Activated CD4-positive, alpha-beta T cell treated with anti-CD3 and anti-CD28 coated beads, Interleukin-2, amount 50 U/mL, for 1 hour (primary cell): ENCODE measurements at regions not wholly inside any gene's neighbourhood (a gene's known extent, or its start where the extent isn't known, plus 50 kb on each side); places are given as distances from the start of the nearest gene placed in this dataset.

Source experiments
- DNase-seq: peaks from one replicate; pipeline ENCODE4 v3.0.0-alpha.2; 2020

DNA sequence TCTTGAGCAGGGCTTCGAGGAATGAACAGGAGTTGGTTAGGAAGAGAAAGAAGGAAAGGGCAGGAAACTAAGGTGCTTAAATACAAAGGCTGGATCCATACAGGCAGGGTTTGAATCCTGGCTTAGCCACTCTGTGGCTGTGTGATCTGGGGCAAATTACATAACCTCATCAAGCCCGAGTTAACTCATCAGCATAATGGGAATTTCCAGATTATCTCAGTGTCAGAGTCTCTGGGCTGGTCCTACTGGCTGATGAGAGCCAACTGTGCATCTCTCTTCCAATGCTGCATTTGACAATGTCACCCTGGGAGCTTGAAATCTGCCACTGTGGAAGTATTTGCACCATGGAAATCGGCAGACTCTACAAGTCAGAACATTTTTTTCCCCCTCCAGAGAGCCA, 83.8 kb upstream of the SLC6A6 start:
- DNase-seq: no peak

GRCh38 chr3:14319654-14320182, 82.7 kb upstream of the SLC6A6 start:
- DNase-seq: no peak

- DNase-seq: no peak
Observed at GRCh38 chr3:14320219-14320618, 82.2 kb upstream of the SLC6A6 start.

- DNase-seq: no peak
Observed at GRCh38 chr3:14322001-14322400, 80.4 kb upstream of the SLC6A6 start.

DNA sequence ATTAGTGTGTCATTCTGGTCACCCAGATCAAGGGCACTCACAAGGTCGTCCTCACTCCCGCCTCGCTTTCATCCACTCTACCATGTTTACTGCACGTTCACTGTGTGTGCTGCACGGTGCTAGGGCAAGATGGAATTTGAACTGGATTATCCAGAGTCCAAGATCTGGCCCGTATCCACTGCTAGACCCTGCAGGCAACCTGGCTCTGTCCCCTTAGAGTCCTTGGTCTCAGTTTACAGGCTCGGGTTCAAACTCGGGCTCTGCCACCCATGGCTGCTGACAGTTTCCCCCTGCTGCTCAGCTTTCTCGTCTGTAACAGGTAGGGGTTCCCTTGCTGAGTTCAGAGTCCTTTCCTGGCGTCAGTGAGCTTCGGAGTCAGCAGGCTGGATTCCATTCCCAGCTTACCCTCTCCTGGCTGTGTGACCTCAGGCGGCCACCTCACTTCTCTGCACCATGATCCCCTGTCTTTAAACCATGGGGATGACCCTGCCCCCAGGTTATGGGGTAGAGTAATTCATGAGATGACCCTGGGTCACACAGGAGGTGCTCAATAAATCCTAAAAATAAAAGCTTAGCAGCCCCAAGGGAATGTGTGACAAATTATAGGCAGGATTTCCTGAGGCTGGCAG, 79.6 kb upstream of the SLC6A6 start:
- DNase-seq: no peak

DNA sequence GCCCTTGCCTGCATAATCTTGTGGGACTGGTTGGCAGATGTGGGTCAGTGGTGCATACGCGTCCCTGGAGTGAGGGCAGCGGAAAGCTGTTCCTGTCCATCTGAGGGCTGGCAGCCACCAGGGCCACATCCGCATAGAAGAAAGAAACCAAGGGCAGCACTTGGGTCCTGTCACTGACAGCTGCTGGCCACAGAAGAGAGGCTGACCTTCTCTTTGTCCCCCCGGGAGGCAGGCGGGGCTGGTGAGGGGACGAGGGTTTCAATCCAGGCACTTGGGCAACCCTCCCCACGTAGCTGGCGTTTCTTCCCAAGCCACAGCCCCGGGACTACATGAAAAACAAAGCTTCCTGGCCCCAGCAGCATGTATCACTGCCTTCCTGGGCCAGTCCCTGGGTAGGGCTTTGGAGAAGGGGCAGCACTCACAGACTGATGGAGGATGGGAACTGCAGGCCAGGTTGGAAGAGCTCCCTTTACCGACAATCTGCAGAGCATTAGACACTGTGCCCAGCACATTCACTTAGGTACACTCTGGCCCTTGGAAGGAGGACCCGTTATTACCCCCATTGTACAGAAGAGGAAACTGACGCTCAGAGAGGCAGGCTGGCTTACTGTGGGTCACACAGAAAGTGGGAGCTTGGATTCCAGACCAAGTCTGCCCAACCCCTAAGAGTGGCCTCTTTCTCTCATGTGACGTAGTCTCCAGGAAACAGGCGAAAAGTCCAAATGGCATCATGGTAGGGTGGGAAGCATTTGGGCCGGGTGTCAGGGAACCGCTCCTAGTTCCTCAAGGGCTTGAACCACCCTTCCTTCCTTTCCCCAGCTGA, 78.8 kb upstream of the SLC6A6 start:
- no peak for DNase-seq

DNA sequence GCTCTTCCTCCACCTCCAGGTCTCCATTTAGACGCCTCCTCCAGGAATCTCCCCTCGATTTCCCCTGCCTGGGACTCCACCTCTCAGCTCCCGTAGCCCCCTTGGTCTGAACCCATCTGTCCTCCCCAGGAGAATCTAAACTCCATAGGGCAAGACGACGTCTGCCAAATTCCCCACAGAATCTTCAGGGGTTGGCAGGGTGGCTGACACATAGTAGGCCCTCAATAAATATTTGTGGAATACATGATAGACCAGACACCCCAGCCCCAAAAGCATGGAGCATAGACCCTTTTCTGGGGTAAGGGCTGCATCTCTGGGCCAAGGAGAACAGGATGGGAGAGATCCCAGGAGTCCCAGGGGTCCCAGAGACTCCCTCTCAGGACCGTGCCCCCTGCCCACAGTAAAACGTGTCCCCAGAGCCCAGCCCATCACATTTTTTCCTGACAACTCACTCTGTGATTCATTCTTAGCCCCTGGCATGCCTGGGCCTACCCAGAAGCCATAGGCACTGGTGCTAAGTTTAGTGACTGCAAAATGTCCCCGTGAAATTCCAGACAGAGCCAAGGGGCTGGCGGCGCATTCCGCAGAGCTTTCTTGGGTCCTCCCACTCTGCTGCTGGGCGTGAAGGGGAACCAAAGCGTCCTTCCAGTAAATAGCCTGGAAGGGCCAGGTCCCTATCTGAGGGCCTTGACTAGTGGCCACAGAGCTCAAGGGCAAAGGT, 78.0 kb upstream of the SLC6A6 start:
- no peak for DNase-seq

- no peak for DNase-seq
Observed at GRCh38 chr3:14328422-14328821, 74.0 kb upstream of the SLC6A6 start.

DNA sequence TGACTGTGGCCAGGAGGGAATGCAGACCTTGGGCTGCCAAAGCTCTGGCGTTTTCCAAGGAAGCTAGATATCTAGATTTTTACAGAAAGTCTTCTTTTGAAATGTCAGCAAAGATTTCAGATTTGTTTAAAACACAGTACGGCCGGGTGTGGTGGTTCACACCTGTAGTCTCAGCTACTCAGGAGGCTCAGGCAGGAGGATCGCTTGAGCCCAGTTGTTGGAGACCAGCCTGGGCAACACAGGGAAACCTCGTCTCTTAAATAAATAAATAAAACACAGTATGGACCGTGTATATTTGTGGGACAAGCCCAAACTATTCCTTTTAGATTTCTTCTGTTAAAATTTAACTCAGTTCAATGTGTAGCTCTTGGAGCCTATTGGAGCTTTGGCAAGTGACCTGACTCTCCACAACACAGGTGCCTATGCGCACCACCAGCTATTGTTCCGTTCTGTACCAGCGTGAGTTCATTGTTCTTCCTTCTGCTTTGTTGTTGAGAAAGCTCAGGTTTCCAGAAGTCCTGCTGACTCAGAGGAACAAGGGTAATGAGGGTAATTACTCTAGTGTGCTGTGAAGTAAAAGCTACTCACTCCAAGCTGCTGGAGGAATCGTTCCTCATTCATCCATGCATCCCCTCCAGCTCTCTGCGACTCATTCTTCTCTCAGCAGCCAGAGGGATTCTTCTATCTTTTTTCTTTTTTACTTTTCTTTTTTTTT, 73.1 kb upstream of the SLC6A6 start:
- DNase-seq: no peak

- no peak for DNase-seq
Observed at GRCh38 chr3:14329842-14330241, 72.6 kb upstream of the SLC6A6 start.

- DNase-seq: no peak
Observed at GRCh38 chr3:14330508-14330907, 71.9 kb upstream of the SLC6A6 start.

GRCh38 chr3:14331251-14331650, 71.2 kb upstream of the SLC6A6 start:
- DNase-seq: no peak

GRCh38 chr3:14332392-14332791, 70.0 kb upstream of the SLC6A6 start:
- DNase-seq: no peak

DNA sequence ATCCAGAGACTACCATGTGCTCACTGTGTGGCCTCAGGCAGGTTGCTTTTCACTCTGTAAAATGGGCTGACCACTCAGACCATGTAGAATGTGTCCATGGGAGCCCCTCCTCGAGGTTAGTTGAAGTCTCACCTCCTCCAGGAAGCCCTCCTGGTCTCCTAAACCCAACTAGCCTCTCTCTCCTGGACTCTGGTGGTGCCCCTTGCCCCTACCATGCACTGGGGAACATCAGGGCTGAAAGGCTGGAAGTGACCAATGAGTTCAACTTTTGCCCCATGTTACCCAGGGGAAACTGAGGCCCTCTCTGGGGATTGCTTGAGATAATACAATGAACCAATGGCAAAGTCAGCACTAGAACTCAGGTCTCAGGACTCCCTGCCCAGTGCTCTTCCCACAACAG, 69.2 kb upstream of the SLC6A6 start:
- no peak for DNase-seq

- DNase-seq: no peak
Observed at GRCh38 chr3:14333621-14334020, 68.8 kb upstream of the SLC6A6 start.

DNA sequence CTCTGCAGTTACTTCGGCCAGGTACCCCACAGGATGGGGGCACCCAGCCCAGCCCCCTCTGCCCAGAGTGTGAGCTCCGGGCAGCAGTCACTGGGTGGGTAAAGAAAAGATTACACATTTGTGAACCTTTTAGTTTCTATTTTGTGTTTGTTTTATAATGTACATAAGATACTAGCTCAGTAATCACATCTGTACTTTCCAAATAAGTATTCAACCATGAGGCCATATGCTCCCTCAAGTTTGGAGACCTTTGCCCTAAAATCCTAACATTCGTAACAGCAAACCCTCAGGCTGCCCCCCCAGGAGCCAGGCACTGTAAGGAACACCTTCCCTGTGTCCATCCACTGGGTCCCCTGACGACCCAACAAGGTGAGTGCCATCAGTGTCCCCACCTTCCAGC, 68.3 kb upstream of the SLC6A6 start:
- no peak for DNase-seq

GRCh38 chr3:14334936-14335335, 67.5 kb upstream of the SLC6A6 start:
- DNase-seq: no peak

DNA sequence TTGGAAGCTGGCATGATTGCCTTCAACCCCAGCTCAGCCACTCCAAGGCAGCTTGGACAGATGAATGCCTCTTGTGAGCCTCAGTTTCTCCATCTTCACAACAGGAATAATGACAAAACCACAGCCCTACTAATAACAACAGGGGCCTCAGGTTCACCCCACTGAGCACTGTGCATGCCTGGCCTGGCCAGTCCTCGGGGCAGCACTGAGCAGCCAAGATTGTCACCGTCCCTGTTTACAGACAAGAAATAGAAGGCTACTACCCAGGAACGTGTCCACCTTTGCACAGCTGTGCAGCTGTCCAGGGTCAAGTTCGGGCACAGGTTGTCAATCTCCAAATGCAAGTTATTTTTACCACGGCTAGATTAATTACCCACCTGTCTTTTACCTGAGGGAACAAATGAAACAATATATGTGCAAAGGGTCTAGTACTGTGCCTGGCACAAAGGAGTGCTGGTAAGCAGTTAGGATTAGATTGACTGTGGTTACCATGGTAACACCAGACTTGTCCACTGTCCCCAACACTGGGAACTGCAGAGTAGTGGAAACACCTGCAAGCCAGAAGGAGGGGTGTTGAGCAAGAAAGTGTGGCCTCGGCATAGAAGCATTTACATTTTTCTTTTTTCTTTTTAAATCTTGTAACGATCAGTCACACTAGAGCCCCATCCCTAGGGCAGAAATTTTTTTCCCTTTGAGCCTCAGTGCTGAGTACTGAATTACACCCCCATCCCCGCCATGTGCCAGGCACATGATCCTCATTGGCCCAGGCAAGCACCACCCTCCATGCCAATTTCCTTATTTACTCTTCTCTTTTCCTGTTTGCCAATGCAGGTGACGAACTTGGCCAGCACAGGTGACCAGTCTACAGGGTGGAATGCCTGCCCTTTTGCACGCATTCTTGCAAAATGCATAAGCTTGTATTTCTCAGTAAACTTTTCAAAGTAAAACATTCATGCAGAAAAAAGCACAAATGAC, 66.3 kb upstream of the SLC6A6 start:
- no peak for DNase-seq

DNA sequence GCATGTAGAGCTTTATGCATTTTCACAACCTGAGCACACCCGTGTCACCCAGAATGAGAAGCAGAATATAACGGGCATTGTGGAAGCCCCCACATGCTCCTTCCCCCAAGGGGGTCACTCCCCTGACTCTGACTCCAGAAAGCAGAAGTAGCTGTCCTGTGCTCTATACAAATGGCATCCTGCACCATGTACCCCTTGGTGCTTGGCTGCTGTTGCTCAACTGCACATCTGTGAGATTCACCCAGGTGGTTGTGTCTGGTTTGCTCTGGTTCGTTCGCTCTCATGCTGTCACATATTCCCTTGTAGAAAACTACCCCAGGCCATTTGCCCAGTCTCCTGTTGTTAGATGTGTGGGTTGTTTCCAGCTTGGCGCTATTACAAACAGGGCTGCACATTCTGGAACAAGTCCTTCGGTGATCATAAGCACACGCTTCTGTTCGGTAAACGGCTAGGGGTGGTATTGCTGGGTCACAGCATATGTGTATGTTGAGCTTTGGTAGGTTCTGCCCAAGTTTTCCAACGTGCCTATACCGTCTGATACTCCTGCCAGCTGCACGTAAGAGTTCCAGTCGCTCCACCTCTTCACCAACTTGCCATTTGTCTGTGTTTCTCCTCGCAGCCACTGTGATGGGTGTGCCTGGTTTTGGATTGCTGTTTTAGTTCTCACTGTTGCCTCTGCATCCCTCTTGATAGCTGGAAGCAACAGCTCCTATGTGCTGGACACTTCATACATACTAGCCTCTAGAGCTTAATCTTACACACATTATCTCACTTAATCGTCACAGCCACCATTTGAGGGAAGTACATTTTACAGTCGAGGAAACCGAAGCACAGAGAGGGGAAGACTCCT, 65.4 kb upstream of the SLC6A6 start:
- no peak for DNase-seq

- no peak for DNase-seq
Observed at GRCh38 chr3:14337828-14338227, 64.6 kb upstream of the SLC6A6 start.

DNA sequence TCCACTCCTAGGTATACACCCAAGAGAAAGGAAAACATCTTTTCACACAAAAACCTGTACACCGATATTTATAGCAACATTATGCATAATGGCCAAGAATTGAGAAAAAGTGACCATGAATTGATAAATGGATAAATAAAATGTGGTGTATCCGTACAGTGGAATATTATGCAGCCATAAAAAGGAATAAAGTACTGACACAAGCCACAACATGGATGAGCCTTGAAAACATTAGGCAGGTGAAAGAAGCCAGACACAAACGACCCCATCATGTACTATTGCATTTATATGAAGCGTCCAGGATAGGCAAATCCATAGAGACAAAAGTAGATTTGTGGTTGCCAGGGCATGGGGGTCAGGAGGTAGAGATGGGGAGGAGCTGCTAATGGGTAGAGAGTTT, 64.2 kb upstream of the SLC6A6 start:
- no peak for DNase-seq
